Breast epithelium (tissue), 3 donors: ENCODE measurements at regions not wholly inside any gene's neighbourhood (a gene's known extent, or its start where the extent isn't known, plus 50 kb on each side); places are given as distances from the start of the nearest gene placed in this dataset.

ENCODE experiments used
- CTCF ChIP-seq, 3 donors: fragments of 450-650 bp; IDR thresholded peaks; one replicate each; pipeline ENCODE4 v1.5.1; 2016 to 2017; ENCODE audit warnings: antibody characterized with exemption in 3 of 3, mild to moderate bottlenecking in 3 of 3, moderate library complexity in 3 of 3
- POLR2A ChIP-seq: fragments of 450-650 bp; IDR thresholded peaks from one replicate; pipeline ENCODE4 v1.6.1; 2016; ENCODE audit warnings: antibody characterized with exemption, mild to moderate bottlenecking, moderate library complexity
- POLR2AphosphoS5 ChIP-seq, 3 donors: sonication (generic); formaldehyde crosslinking; IDR thresholded peaks; one replicate each; pipeline ENCODE4 v1.6.1; 2017; ENCODE audit warnings: antibody characterized with exemption in 3 of 3

DNA sequence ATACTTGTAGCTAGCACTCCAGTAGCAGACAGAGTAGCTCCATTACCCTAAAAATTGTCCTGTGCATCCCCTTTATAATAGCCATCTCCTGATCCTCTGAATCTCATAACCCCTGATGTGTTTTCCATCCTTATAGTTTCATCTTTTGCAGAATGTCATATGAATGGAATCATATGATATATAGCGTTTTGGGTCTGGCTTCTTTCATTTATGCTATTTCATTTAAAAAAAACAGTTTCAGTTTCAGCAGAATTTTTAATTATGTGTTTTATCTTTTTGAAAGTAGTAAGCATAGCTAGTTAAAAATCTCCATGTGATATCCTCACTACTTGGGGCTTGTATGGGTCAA is 132.7 kb downstream of the KLF13 start:
- TF ChIP-seq CTCF (IDR thresholded peaks at IDR 0.05) (no peak), POLR2A (no peak), POLR2AphosphoS5 (IDR thresholded peaks at IDR 0.05) (no peak)
